HG03442 (cell line): ENCODE measurements at regions not wholly inside any gene's neighbourhood (a gene's known extent, or its start where the extent isn't known, plus 50 kb on each side); places are given as distances from the start of the nearest gene placed in this dataset.
"Not testable (repeated sequence)": the region's sequence is repeated elsewhere in the genome, so short reads cannot be mapped to it uniquely, and the experiment has no call there.

Source experiments
- ATAC-seq: cut with Tn5 transposase; IDR thresholded peaks from one replicate; pipeline ENCODE4 v1.9.1; 2021; ENCODE audit warnings: mild to moderate bottlenecking, moderate library complexity; ENCODE audit not compliant: unreplicated experiment

DNA sequence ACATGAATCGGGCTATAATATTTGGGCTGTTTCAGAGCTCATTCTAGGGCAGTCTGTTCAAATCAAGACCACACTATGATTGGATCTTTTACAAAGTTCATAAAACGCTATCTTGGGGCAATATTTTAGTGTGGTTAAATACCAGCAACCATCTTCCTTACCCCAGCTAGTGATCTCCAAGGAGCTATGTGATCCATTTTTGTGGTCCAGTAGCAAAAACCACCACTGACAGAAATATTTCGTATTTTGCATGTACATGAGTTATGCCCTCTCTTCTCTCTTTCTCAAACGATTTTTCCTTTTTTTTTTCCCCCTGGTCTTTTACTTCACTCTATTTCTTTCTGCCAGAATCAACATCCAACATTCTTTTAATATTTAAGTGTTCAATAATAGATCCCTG is 280.6 kb upstream of the KITLG start:
- no peak for ATAC-seq

DNA sequence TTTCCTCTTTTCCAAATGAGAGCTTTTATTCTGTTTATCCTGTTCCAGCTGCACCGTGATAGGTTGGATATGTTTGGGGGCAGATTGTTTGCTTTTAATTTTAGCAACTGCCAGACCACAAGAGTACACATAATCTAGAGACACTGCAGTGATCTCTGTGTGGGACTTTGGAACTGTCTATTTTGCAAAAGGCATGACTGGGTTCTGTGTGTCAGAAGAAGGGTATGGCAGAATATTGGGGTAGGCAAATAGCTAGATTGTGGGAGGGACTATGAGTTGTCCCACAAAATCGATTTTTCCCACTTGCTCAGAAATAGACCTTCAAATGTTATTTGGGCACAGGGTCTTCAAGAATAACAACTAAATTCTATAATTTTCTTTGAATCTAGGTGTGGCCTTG is 275.9 kb upstream of the KITLG start:
- ATAC-seq: no peak

DNA sequence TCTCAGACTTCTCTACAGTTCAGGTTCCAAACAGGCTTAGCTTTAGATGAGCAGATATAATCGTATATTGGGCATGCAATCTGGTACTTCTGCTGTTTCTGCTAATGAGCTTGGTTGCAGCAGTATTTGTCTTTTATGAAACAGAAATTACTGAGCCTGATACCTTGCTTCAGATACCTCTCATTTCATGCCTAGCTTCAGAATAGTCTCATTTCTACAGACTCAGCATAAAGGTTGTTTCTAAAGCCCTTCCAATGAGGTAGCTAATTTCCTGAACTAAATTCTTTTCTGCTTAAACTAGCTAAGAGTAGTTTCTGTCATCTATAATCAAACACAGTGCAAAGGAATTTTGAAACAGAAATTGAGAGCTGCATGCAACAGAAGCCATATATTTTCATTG is 275.0 kb upstream of the KITLG start:
- ATAC-seq: no peak

DNA sequence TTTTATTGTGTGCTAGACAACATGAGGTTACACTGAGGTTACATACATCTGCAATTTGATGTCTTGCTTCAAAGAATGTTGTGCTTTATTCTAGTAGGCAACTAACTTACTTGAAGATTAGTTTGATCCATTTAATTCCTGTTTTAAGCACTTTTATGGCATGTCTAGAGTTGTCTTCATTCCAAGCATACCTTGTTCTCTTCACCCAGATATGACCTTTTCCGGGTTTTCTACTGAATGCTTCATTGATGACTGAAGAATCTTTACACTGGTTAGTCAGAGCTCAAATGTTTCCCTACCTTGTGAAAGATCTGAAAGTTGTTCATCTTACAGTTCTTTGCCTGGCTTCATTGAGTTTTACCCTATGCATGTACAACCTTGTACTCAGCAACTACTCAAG is 274.0 kb upstream of the KITLG start:
- ATAC-seq: no peak

DNA sequence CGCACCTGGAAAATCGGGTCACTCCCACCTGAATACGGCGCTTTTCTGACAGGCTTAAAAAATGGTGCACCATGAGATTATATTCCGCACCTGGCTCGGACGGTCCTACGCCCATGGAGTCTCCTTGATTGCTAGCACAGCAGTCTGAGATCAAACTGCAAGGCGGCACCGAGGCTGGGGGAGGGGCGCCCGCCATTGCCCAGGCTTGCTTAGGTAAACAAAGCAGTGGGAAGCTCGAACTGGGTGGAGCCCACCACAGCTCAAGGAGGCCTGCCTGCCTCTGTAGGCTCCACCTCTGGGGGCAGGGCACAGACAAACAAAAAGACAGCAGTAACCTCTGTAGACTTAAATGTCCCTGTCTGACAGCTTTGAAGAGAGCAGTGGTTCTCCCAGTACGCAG is 267.0 kb upstream of the KITLG start:
- ATAC-seq: not testable (repeated sequence)

DNA sequence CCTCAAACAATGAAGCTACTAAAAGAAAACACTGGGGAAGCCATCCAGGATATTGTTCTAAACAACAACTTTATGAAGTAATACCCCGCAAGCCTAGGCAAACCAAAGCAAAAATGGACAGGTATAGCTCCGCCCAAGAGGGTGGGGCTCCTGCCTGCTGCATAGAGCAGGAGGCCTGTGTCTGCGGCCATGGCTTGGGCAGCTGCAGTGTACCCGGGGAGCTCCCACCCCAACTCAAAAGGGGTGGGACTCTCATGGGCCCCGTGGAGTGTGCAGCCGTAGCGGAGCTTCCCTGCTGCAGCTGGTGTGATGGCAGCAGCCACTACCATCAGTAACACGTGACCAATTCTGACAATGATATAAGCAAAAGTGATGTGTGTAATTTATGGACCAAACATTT is 264.2 kb upstream of the KITLG start:
- ATAC-seq: no peak

DNA sequence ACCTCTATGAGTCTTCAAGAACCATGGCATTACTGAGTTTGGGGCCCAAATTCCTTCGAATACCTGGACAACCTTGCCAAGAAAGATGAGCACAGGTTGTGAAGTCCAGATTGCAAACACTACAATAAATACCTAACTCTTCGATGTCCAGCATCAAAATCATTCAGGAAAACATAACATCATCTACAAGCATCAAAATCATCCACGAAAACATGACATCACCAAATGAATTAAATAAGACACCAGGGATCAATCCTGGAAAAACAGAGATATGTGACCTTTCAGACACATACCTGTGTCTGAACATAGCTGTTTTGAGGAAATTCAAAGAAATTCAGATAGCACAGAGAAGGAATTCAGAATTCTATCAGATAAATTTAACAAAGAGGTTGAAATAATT is 262.0 kb upstream of the KITLG start:
- no peak for ATAC-seq

DNA sequence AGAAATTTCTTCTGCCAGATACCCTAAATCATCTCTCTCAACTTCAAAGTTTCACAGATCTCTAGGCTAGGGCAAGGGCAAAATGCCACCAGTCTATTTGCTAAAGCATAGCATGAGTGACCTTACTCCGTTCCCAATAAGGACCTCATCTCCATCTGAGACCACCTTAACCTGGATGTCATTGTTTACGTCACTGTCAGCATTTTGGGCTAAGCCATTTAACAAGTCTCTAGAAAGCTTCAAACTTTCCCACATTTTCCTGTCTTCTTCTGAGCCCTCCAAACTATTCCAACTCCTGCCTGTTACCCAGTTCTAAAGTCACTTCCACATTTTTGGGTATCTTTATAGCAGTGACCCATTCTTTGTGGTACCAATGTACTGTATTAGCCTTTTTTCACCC is 259.2 kb upstream of the KITLG start:
- no peak for ATAC-seq

DNA sequence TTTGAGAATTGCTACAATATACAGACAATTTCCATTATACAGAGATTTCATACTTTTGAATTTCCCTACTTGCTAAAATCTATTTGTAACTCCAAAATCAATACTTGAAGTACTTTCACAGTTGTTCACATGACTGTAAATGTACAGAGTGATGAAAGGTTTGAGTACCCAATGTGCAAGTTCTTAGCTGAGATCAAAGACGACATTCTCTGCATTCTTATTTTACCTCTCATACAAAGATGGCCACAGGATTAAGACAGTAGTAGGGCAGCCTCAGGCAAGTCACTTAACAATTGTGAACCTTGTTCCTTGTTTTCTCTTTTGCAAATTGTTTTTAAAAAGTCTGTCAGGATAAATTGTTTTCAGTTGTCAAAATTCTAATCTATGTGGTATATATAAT is 255.9 kb upstream of the KITLG start:
- no peak for ATAC-seq

DNA sequence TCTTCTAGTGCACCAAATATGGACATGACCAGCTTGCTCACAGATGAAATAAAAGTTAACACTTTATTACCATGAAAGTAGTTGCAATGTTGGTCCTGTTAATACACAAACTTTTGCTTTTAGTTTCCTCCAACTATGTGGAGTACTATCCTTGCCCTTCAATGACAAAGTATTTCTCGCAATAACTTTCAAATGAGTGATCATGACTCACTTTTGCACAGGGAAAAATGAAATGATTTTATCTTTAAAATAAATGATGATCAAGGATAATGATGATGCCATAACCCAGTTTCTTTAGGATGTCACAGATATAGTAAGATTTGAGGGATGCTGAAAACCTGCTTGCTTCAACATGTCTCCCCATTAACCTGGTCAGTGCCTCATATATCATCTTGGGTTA is 254.0 kb upstream of the KITLG start:
- no peak for ATAC-seq

DNA sequence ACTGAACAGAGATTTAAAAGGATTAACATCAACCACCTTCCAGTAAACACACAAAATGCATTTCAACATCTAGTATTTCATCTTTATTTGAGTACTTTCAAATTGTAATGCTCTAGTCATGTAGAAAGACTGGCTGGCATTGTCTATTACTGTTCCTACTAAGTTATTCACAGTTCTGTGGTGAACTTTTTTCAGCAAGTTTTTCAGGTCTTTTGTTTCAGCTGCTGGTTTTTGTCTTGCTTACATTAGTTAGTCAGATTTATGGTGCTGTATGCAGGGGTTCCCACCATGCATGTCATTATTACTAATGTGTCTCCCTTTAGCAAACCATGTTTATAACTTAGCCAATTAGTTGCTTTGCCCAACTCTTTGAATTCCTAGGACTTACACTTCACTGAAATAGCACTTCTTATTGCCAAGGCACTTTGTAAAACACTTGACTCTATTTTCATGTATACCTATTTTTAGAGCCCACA is 253.4 kb upstream of the KITLG start:
- no peak for ATAC-seq

DNA sequence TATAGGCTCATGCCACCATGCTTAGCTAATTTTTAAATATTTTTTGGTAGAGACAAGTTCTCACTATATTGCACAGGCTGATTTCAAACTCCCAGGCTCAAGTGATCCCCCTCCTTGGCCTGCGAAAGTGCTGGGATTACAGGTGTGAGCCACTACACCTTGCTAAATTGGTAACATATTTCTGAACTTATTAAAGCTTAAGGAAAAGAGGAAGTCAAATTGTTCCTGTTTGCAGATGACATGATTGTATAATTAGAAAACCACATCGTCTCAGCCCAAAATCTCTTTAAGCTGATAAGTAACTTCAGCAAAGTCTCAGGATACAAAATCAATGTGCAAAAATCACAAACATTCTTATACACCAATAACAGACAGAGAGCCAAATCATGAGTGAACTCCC is 248.3 kb upstream of the KITLG start:
- not testable (repeated sequence) for ATAC-seq

DNA sequence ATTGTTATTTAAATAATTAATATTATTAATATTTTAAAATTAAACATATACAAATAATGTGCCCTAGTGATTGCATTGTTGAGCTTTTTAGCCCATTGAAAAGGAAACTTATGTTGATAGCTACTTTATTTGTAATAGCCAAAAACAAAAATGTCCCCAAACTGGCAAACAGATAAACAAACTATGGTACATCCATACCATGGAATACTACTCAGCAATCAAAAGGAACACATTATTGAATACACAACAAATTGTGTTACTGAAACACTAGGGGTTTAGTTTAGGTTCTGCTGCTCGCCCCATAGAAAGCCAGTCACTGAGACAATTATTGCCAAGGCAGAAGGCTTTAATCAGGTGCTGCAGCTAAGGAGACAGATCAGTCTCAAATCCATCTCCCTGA is 239.7 kb upstream of the KITLG start:
- no peak for ATAC-seq

DNA sequence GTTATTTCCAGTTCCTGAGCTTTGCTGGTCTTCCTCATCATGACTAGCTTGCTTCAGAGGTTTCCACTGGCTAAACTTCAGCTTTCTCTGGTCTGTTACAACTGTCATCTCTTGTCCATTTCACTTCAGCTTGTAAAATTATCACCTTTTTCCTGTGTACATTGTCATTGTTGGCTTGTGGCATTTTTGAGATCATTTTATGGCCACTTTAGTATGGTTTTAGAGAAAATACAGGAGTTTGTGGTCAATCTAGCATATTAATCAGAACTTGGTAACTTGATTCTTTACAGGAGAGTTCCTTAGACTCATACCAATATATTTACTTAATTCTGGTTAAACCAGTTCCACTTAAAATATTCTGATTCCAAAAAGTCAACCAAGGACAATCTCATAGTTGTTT is 235.9 kb upstream of the KITLG start:
- ATAC-seq: no peak

DNA sequence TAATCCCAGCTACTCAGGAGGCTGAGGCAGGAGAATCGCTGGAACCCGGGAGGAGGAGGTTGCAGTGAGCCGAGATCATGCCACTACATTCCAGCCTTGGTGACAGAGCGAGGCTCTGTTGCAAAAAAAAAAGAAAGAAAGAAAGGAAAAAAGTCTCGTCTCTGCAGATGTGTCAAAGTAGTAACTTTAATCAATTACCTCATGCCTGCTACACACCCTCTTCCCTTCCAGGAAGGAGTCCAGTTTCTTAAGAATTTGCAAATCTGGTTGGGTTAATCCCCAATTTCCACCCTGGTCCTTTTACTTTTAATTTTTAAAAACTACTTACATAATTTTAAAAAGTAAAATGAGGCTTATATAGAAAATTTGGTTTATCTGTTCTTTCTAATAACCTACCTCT is 234.5 kb upstream of the KITLG start:
- ATAC-seq: no peak

DNA sequence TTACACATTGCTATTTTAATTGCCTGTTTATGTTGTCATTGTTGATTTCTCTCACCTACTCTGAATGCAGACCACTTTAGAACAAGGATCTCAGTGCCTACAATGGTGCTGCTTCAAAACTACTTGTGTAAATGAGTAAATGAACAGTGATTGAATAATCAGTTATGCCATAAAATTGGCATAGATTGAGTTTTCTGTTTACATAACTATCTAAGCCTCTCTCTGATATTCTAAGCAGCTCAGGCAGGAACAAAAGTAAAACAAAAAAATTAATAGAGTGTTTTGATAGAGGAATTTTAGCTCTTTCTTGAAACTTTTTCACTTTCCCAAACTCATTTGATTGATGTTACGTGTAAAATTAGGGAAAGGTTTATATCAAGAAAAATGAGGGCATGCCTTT is 232.3 kb upstream of the KITLG start:
- no peak for ATAC-seq

DNA sequence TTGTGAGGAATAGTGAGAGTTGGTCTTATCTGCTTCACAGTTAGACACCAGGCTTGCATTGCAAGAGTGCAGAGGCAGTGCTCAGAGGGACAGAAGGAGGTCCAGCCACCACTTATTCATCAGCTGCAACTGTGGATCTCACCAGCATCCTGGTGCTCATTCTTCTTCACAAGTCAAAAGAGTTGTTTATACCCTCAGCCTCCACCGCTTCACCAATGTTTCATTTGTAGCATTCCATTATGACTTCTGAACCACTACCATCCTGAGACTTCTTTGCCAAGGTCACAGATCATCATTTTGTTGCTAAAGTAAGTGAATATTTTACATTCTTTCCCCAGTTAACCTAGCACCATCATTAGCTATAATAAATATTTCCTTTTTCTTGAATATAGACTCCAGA is 230.5 kb upstream of the KITLG start:
- ATAC-seq: no peak

DNA sequence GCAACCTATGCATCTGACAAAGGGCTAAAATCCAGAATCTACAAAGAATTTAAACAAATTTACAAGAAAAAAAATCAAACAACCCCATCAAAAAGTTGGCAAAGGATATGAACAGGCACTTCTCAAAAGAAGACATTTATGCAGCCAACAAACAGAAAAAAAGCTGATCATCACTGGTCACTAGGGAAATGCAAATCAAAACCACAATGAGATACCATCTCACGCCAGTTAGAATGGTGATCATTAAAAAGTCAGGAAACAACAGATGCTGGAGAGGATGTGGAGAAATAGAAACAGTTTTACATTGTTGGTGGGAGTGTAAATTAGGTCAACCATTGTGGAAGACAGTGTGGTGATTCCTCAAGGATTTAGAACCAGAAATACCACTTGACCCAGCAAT is 229.6 kb upstream of the KITLG start:
- not testable (repeated sequence) for ATAC-seq

DNA sequence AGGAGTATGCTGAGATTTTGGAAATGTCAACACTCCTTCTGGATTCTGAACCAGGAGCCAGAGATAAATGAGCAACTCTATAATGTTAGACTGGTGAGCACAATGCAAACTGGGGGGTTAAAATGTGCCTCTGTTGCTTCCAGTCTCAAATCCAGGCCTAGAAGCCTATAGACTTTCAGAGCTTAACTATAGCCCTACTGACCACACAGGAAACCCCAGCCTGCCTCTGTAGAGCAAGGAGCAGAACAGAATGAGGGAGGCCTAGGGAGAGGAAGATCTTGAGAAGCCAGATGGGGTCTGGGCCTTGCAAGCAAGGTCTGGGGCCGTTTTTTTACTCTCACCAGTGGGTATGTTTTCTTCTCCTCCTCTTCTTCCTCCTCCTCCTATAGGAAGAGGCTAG is 225.4 kb upstream of the KITLG start:
- no peak for ATAC-seq

DNA sequence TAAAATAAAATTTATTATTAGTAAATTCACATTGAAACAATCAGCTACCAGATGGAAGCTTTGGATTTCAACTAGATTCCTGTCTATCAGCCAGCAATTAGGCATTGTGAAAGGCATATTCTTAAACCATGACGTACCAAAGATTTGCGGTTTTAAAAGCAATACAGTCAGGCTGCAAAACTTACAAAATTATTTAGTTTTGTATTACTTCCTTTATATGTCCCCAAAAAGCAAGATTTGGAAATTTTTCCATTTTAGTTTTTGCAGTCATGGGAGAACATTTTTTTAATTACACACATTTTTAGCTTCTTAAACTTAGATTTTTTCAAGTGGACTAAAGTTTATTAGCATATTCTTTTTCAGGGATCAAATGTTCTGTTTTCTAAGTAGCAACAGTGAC is 225.0 kb upstream of the KITLG start:
- no peak for ATAC-seq

DNA sequence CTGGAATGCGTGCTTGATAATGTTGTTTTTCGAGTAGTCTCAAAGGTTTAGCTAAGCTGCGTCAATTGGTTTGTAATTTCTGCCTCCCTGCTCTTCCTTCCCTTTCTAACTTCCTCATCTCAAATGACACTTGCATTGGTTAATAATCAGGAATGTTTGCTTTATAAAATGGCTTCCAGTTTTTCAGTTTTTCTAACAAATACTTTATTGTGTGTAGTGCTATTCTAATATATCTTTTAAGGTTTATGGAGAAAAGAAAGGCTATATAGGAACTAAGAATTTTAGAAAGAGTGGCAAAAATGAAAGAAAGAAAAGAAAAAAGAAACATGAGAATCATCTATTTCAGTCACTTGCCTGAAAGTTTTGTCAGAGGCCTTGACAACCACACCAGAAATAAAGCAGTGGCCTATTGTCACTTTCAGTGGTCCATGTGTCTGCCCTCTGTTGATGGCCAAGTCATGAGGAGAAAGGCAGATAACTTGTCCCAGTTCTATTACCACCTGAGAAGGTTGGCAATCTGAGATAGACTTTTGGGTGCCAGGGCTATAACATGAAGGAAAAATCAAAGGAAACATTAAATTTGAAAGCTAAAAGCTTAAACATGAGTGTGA is 221.9 kb upstream of the KITLG start:
- no peak for ATAC-seq

DNA sequence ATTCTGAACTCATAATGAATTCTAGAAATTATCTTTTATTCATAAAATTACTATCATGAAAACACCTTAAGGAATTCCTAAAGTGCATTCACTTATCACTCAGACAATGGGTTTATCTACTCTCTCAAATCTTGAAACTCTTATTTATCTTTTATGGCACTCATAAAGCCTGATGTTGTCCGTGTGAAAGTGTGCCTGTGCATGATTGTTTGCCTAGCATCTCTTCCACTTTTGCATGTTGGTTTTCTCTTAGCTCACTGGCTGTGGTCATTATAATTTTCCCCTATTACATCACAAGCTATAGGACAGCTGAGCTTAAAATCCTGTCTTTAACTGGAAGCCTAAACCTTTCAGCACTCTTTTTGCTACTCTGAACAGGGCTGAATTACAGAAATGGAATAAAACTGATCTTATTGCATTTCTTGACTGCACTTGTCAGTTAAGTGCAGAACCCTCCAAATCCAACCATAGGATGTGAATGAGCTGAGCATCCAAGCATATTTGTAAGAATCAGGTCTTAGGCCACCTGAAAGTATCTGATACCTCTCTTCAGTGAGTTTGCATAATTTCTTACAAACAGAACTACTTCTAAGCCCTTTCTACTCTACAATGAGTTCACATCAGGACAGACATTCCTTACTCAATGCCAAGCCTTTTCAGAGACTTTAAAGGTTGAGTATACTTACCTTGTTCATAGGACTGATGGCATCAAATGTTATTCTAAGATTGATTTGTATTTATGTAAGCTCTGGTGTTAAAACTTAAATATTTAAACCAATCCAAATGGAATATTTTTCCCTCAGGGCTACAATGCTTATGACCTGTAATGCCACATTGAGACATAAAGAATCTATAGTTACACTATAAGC is 221.2 kb upstream of the KITLG start:
- ATAC-seq: no peak

DNA sequence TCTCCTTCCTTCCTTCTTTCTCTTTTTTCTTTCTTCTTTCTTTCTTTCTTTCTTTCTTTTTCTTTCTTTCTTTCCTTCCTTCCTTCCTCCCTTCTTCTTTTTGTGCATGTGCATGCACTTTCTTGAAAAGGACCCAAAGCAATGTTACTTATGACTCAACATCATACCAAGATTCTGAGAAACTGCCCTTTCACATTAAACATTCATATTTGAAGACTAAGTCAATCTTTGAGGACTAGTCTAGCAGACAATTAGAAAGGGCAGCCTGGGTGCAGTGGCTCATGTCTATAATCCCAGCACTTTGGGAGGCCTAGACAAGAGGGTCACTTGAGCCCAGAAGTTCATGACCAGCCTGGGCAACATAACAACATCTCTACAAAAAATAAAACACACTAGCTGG is 212.8 kb upstream of the KITLG start:
- no peak for ATAC-seq
